Loucy (cell line): ENCODE measurements at regions not wholly inside any gene's neighbourhood (a gene's known extent, or its start where the extent isn't known, plus 50 kb on each side); places are given as distances from the start of the nearest gene placed in this dataset.

Source experiments
- H2AFZ ChIP-seq: fragments of 200-600 bp; sonication (generic); 2 replicates; pipeline ENCODE4 v1.6.0; 2016; ENCODE audit warnings: antibody characterized with exemption, mild to moderate bottlenecking, low read length, moderate library complexity
- H3F3A ChIP-seq: fragments of 200-600 bp; 2 replicates; pipeline ENCODE4 v1.6.0; 2016; ENCODE audit warnings: antibody characterized with exemption, low read depth, mild to moderate bottlenecking
- H3K27me3 ChIP-seq: fragments of 200-600 bp; sonication (generic); 2 replicates; pipeline ENCODE4 v1.6.1; 2014; ENCODE audit warnings: low read length, mild to moderate bottlenecking; ENCODE audit not compliant: insufficient read depth, poor library complexity, severe bottlenecking
- H3K36me3 ChIP-seq: fragments of 200-600 bp; sonication (generic); 2 replicates; pipeline ENCODE4 v1.6.1; 2016; ENCODE audit warnings: low read length; ENCODE audit not compliant: insufficient read depth
- H3K4me1 ChIP-seq: fragments of 200-600 bp; sonication (generic); 2 replicates; pipeline ENCODE4 v1.5.1; 2014; ENCODE audit warnings: low read length, mild to moderate bottlenecking; ENCODE audit not compliant: insufficient read depth, poor library complexity, severe bottlenecking
- H3K4me2 ChIP-seq: fragments of 200-600 bp; sonication (generic); 2 replicates; pipeline ENCODE4 v1.6.0; 2014; ENCODE audit warnings: antibody characterized with exemption, low read length, low read depth, mild to moderate bottlenecking; ENCODE audit not compliant: poor library complexity, severe bottlenecking
- H3K4me3 ChIP-seq: fragments of 200-600 bp; sonication (generic); 2 replicates; pipeline ENCODE4 v1.5.1; 2014; ENCODE audit warnings: low read length, mild to moderate bottlenecking, mixed read lengths; ENCODE audit not compliant: poor library complexity, severe bottlenecking
- H3K79me2 ChIP-seq: fragments of 200-600 bp; sonication (generic); 2 replicates; pipeline ENCODE4 v1.6.1; 2014; ENCODE audit warnings: low read length; ENCODE audit not compliant: insufficient read depth
- H3K9ac ChIP-seq: fragments of 200-600 bp; sonication (generic); 2 replicates; pipeline ENCODE4 v1.6.0; 2014; ENCODE audit warnings: mild to moderate bottlenecking, low read depth, low read length, moderate library complexity; ENCODE audit not compliant: poor library complexity, severe bottlenecking
- H3K9me2 ChIP-seq: fragments of 200-600 bp; sonication (generic); replicated peaks from 2 replicates; pipeline ENCODE4 v1.6.1; 2016; ENCODE audit warnings: low read depth, low read length, mixed read lengths
- H3K9me3 ChIP-seq: fragments of 200-600 bp; sonication (generic); 2 replicates; pipeline ENCODE4 v1.6.1; 2014; ENCODE audit warnings: mild to moderate bottlenecking, antibody characterized with exemption, low read length, low read depth; ENCODE audit not compliant: insufficient read depth
- H4K20me1 ChIP-seq: fragments of 200-600 bp; sonication (generic); 2 replicates; pipeline ENCODE4 v1.6.0; 2014; ENCODE audit warnings: antibody characterized with exemption, low read length, mild to moderate bottlenecking; ENCODE audit not compliant: insufficient read depth, poor library complexity, severe bottlenecking
- EZH2phosphoT487 ChIP-seq: fragments of 200-600 bp; IDR thresholded peaks from 2 replicates; pipeline ENCODE4 v1.6.1; 2018; ENCODE audit warnings: antibody characterized with exemption, mild to moderate bottlenecking, moderate library complexity, borderline replicate concordance
- TF ChIP-seq, protein P1 (sequence below): fragments of 200-600 bp; sonication (generic); conservative IDR thresholded peaks from 2 replicates; pipeline ENCODE4 v1.5.1; 2014; ENCODE audit warnings: mild to moderate bottlenecking, antibody characterized with exemption, low read length

- no peak overlapping the region for H3K4me3 ChIP-seq
- no peaks in the 10 kb centered on the region for H3K9me2 ChIP-seq
- no peak for TF ChIP-seq EZH2phosphoT487
- TF ChIP-seq, protein P1, sequence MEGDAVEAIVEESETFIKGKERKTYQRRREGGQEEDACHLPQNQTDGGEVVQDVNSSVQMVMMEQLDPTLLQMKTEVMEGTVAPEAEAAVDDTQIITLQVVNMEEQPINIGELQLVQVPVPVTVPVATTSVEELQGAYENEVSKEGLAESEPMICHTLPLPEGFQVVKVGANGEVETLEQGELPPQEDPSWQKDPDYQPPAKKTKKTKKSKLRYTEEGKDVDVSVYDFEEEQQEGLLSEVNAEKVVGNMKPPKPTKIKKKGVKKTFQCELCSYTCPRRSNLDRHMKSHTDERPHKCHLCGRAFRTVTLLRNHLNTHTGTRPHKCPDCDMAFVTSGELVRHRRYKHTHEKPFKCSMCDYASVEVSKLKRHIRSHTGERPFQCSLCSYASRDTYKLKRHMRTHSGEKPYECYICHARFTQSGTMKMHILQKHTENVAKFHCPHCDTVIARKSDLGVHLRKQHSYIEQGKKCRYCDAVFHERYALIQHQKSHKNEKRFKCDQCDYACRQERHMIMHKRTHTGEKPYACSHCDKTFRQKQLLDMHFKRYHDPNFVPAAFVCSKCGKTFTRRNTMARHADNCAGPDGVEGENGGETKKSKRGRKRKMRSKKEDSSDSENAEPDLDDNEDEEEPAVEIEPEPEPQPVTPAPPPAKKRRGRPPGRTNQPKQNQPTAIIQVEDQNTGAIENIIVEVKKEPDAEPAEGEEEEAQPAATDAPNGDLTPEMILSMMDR, result no peak
- peaks cover 8% of the 10 kb centered on the region for H3K4me1 ChIP-seq
- no peak overlapping the region for H2AFZ ChIP-seq
- no peak overlapping the region for H3K9ac ChIP-seq
- no peaks in the 10 kb centered on the region for H3F3A ChIP-seq
- no peaks in the 10 kb centered on the region for H3K9me3 ChIP-seq
- H3K79me2 ChIP-seq, result no peaks in the 10 kb centered on the region
- no peaks in the 10 kb centered on the region for H3K27me3 ChIP-seq
- no peaks in the 10 kb centered on the region for H3K36me3 ChIP-seq
- no peak overlapping the region for H3K4me2 ChIP-seq
- no peaks in the 10 kb centered on the region for H4K20me1 ChIP-seq
These were observed 488.1 kb downstream of the EBF1 start for GRCh38 chr5:158611581-158611980.

DNA sequence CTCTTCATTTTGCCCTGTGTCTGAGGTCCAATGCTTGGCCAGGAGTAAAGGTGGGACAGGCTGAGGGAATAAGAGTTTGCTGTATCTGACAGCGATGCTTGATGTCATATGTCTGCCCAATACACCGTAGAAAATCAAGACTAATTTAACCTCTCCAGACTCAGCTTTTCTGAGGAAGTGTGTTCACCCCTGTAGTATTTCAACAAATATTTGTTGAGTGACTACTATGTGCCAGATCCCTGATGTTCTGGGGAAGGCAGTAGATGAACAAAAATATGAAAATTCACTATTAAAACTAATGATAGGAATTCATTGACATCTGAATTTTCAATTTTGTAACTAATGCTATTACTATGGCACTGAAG is 489.7 kb downstream of the EBF1 start:
- Histone ChIP-seq H3K36me3 (no peaks in the 10 kb centered on the region), H3K9ac (no peak overlapping the region), H3K4me1 (no peaks in the 10 kb centered on the region), H2AFZ (no peak overlapping the region), H3K9me3 (no peaks in the 10 kb centered on the region), H3K27me3 (no peaks in the 10 kb centered on the region), H4K20me1 (no peaks in the 10 kb centered on the region), H3K4me2 (no peak overlapping the region), H3K79me2 (no peaks in the 10 kb centered on the region), H3K9me2 (no peaks in the 10 kb centered on the region), H3K4me3 (no peak overlapping the region), H3F3A (no peaks in the 10 kb centered on the region)
- no peak for TF ChIP-seq EZH2phosphoT487
- TF ChIP-seq, protein P1, result no peak

- H2AFZ ChIP-seq, result no peak overlapping the region
- no peaks in the 10 kb centered on the region for H3F3A ChIP-seq
- no peak overlapping the region for H3K4me2 ChIP-seq
- H3K27me3 ChIP-seq, result no peaks in the 10 kb centered on the region
- no peaks in the 10 kb centered on the region for H4K20me1 ChIP-seq
- no peaks in the 10 kb centered on the region for H3K9me2 ChIP-seq
- H3K79me2 ChIP-seq, result no peaks in the 10 kb centered on the region
- H3K4me3 ChIP-seq, result no peak overlapping the region
- H3K9ac ChIP-seq, result no peak overlapping the region
- TF ChIP-seq, protein P1, result no peak
- no peak for TF ChIP-seq EZH2phosphoT487
- H3K9me3 ChIP-seq, result no peaks in the 10 kb centered on the region
- H3K36me3 ChIP-seq, result no peaks in the 10 kb centered on the region
- no peaks in the 10 kb centered on the region for H3K4me1 ChIP-seq
These were observed 490.2 kb downstream of the EBF1 start for GRCh38 chr5:158609333-158610050.
